H1 (cell line): ENCODE measurements at regions not wholly inside any gene's neighbourhood (a gene's known extent, or its start where the extent isn't known, plus 50 kb on each side); places are given as distances from the start of the nearest gene placed in this dataset.

ENCODE experiments used
- CTCF ChIA-PET: fragments of 300-600 bp; sonication (Branson Sonifier 250); formaldehyde crosslinking; loops from one replicate; lab custom pipeline; 2021; ENCODE audit not compliant: partially characterized antibody; lab: Charles Lee
- POLR2A ChIA-PET: fragments of 300-600 bp; sonication (Branson Sonifier 250); formaldehyde crosslinking; loops from one replicate; lab custom pipeline; 2021; ENCODE audit warnings: inconsistent platforms; ENCODE audit not compliant: partially characterized antibody; lab: Charles Lee
- DNase-seq, 2 experiments: peaks; one replicate each; pipeline versions ENCODE4 v3.0.0 to v3.0.0-alpha.2; 2010 to 2022; ENCODE audit warnings: low spot score in 2 of 2, low read depth in 1 of 2, mixed read lengths in 1 of 2
- FAIRE-seq: peaks from 2 replicates; lab custom pipeline; 2011; peaks lifted over from hg19 to GRCh38; lab: Jason Lieb, UNC
- H2AFZ ChIP-seq: 2 replicates; pipeline ENCODE4 v1.8.1; 2012; ENCODE audit warnings: low read length, inconsistent platforms
- H2AK5ac ChIP-seq: 2 replicates; pipeline ENCODE4 v1.6.1; 2013; ENCODE audit warnings: low read depth, low read length
- H2BK120ac ChIP-seq: replicated peaks from 2 replicates; pipeline ENCODE3; 2013; ENCODE audit warnings: low read depth, low read length, inconsistent platforms
- H2BK12ac ChIP-seq: 2 replicates; pipeline ENCODE4 v1.6.1; 2013; ENCODE audit warnings: low read depth, low read length
- H2BK15ac ChIP-seq: 2 replicates; pipeline ENCODE4 v1.6.1; 2013; ENCODE audit warnings: low read length
- H2BK20ac ChIP-seq: 2 replicates; pipeline ENCODE4 v1.6.1; 2013; ENCODE audit warnings: low read length
- H2BK5ac ChIP-seq: 2 replicates; pipeline ENCODE4 v1.6.1; 2013; ENCODE audit warnings: low read depth, low read length
- H3K14ac ChIP-seq: 2 replicates; pipeline ENCODE4 v1.6.1; 2013; ENCODE audit warnings: inconsistent platforms; ENCODE audit not compliant: insufficient read length
- H3K18ac ChIP-seq: 2 replicates; pipeline ENCODE4 v1.6.1; 2013; ENCODE audit warnings: low read length; ENCODE audit errors: extremely low read depth
- H3K23ac ChIP-seq: 2 replicates; pipeline ENCODE4 v1.6.1; 2013; ENCODE audit warnings: inconsistent platforms; ENCODE audit not compliant: insufficient read length
- H3K23me2 ChIP-seq: 2 replicates; pipeline ENCODE4 v1.6.1; 2013; ENCODE audit warnings: low read depth, low read length
- H3K27ac ChIP-seq: 2 replicates; pipeline ENCODE4 v1.6.1; 2011; ENCODE audit warnings: low read depth, low read length, inconsistent platforms
- H3K27me3 ChIP-seq, 4 experiments: replicated peaks in 1 of 4; 1 replicate in 1 of 4; 2 replicates in 3 of 4; pipeline versions ENCODE4 v1.6.1 to v1.8.1; 2011 to 2013; ENCODE audit warnings: low read length in 3 of 4, mild to moderate bottlenecking in 3 of 4, inconsistent platforms in 2 of 4, mixed read lengths in 2 of 4, moderate library complexity in 1 of 4; ENCODE audit not compliant: control insufficient read depth in 3 of 4, insufficient read depth in 3 of 4; ENCODE audit errors: extremely low read depth in 1 of 4
- H3K36me3 ChIP-seq, 4 experiments: 2 replicates each; pipeline versions ENCODE4 v1.6.1 to v1.8.1; 2011 to 2013; ENCODE audit warnings: mild to moderate bottlenecking in 4 of 4, low read length in 3 of 4, moderate library complexity in 2 of 4, control low read depth in 1 of 4, inconsistent platforms in 1 of 4; ENCODE audit not compliant: insufficient read depth in 4 of 4, control insufficient read depth in 2 of 4
- H3K4ac ChIP-seq: replicated peaks from 2 replicates; pipeline ENCODE3; 2013; ENCODE audit warnings: low read length, low read depth, mixed read lengths, inconsistent platforms; ENCODE audit not compliant: insufficient read length
- H3K4me1 ChIP-seq, 4 experiments: replicated peaks in 1 of 4; 1 replicate in 1 of 4; 2 replicates in 3 of 4; pipeline versions ENCODE4 v1.6.1 to v1.8.1; 2011 to 2013; ENCODE audit warnings: low read length in 3 of 4, inconsistent platforms in 2 of 4, mixed read lengths in 1 of 4; ENCODE audit not compliant: insufficient read depth in 4 of 4, control insufficient read depth in 3 of 4
- H3K4me2 ChIP-seq, 2 experiments: 2 replicates each; pipeline versions ENCODE4 v1.6.1 to v1.8.1; 2011 to 2013; ENCODE audit warnings: low read depth in 2 of 2, low read length in 2 of 2, control low read depth in 1 of 2, inconsistent platforms in 1 of 2, mild to moderate bottlenecking in 1 of 2; ENCODE audit not compliant: insufficient read depth in 1 of 2
- H3K4me3 ChIP-seq, 4 experiments: fragments of 200-600, 300-600 bp in 1 of 4; sonication (generic), shearing (Covaris generic), sonication (Bioruptor Twin) in 1 of 4; 2 replicates each; pipeline versions ENCODE4 v1.5.1 to v1.8.1; 2011 to 2016; ENCODE audit warnings: low read length in 4 of 4, low read depth in 3 of 4, control low read depth in 2 of 4, inconsistent platforms in 2 of 4, mild to moderate bottlenecking in 2 of 4, mixed read lengths in 1 of 4, moderate library complexity in 1 of 4; ENCODE audit not compliant: insufficient read depth in 2 of 4; ENCODE audit errors: extremely low read depth in 1 of 4
- H3K56ac ChIP-seq: replicated peaks from 2 replicates; pipeline ENCODE3; 2013; ENCODE audit warnings: low read depth, mild to moderate bottlenecking, mixed read lengths, low read length, inconsistent platforms; ENCODE audit not compliant: insufficient read length
- H3K79me1 ChIP-seq: 2 replicates; pipeline ENCODE4 v1.6.1; 2013; ENCODE audit warnings: low read depth, low read length, control low read depth
- H3K79me2 ChIP-seq, 2 experiments: 2 replicates each; pipeline versions ENCODE4 v1.6.1 to v1.8.1; 2012 to 2013; ENCODE audit warnings: low read length in 2 of 2, mild to moderate bottlenecking in 2 of 2, inconsistent platforms in 1 of 2; ENCODE audit not compliant: insufficient read depth in 2 of 2, control insufficient read depth in 1 of 2
- H3K9ac ChIP-seq, 4 experiments: replicated peaks in 1 of 4; 1 replicate in 1 of 4; 2 replicates in 3 of 4; pipeline versions ENCODE4 v1.6.1 to v1.8.1; 2011 to 2013; ENCODE audit warnings: low read depth in 3 of 4, low read length in 3 of 4, control low read depth in 2 of 4, mild to moderate bottlenecking in 2 of 4, moderate library complexity in 2 of 4, inconsistent platforms in 1 of 4; ENCODE audit errors: extremely low read depth in 1 of 4
- H3K9me3 ChIP-seq, 2 experiments: 2 replicates each; pipeline versions ENCODE4 v1.6.1 to v1.8.1; 2012 to 2013; ENCODE audit warnings: mild to moderate bottlenecking in 2 of 2, moderate library complexity in 2 of 2, control low read depth in 1 of 2, inconsistent platforms in 1 of 2, low read depth in 1 of 2, low read length in 1 of 2, mixed read lengths in 1 of 2; ENCODE audit not compliant: insufficient read depth in 2 of 2
- H4K20me1 ChIP-seq, 2 experiments: replicated peaks in 1 of 2; 2 replicates each; pipeline versions ENCODE3 to v1.8.1; 2011 to 2013; ENCODE audit warnings: inconsistent platforms in 2 of 2, low read length in 2 of 2, mild to moderate bottlenecking in 1 of 2; ENCODE audit not compliant: insufficient read depth in 2 of 2, control insufficient read depth in 1 of 2
- H4K5ac ChIP-seq: 2 replicates; pipeline ENCODE4 v1.6.1; 2013; ENCODE audit warnings: low read length, low read depth, mixed read lengths, inconsistent platforms; ENCODE audit not compliant: insufficient read length
- H4K8ac ChIP-seq: 2 replicates; pipeline ENCODE4 v1.8.0; 2013; ENCODE audit warnings: mild to moderate bottlenecking, moderate library complexity, low read length, inconsistent platforms; ENCODE audit not compliant: insufficient read depth; ENCODE audit errors: extremely low read depth
- H4K91ac ChIP-seq: replicated peaks from 2 replicates; pipeline ENCODE3; 2013; ENCODE audit warnings: low read length, mixed read lengths, inconsistent platforms; ENCODE audit not compliant: insufficient read length
- ASH2L ChIP-seq: fragments of 200-600, 300-600 bp; sonication (generic); IDR thresholded peaks from one replicate; pipeline ENCODE4 v1.7.1; 2017; ENCODE audit warnings: low read length
- BCL11A ChIP-seq, 2 experiments: IDR thresholded peaks; one replicate each; pipeline ENCODE4 v1.6.1; 2011; ENCODE audit warnings: low read depth in 2 of 2, low read length in 2 of 2, mild to moderate bottlenecking in 2 of 2
- CEBPB ChIP-seq: IDR thresholded peaks from 2 replicates; pipeline ENCODE4 v1.6.1; 2012; ENCODE audit warnings: low read depth, low read length
- CTBP2 ChIP-seq: IDR thresholded peaks from 2 replicates; pipeline ENCODE4 v1.7.0; 2011; ENCODE audit warnings: borderline replicate concordance, mild to moderate bottlenecking, moderate library complexity, mixed read lengths, low read length; ENCODE audit not compliant: insufficient read depth, insufficient read length
- EP300 ChIP-seq, 2 experiments: IDR thresholded peaks; 1 replicate in 1 of 2; 2 replicates in 1 of 2; pipeline ENCODE4 v1.6.1; 2011 to 2012; ENCODE audit warnings: low read depth in 2 of 2, low read length in 2 of 2, mild to moderate bottlenecking in 2 of 2, borderline replicate concordance in 1 of 2, inconsistent platforms in 1 of 2, moderate library complexity in 1 of 2
- GABPA ChIP-seq: IDR thresholded peaks from 2 replicates; pipeline ENCODE4 v1.6.1; 2011; ENCODE audit warnings: mild to moderate bottlenecking, low read length, moderate library complexity, borderline replicate concordance; ENCODE audit not compliant: insufficient read depth
- KDM1A ChIP-seq: fragments of 200-600, 300-600 bp; sonication (generic); IDR thresholded peaks from 2 replicates; pipeline ENCODE4 v1.7.1; 2016; ENCODE audit warnings: mild to moderate bottlenecking, low read length, borderline replicate concordance
- KDM4A ChIP-seq: IDR thresholded peaks from one replicate; pipeline ENCODE4 v1.7.1; 2012; ENCODE audit warnings: low read depth, mild to moderate bottlenecking, moderate library complexity, low read length, inconsistent platforms; ENCODE audit not compliant: severe bottlenecking
- POLR2A ChIP-seq, 2 experiments: IDR thresholded peaks; 1 replicate in 1 of 2; 2 replicates in 1 of 2; pipeline ENCODE4 v1.6.1; 2011; ENCODE audit warnings: low read depth in 2 of 2, low read length in 2 of 2, mild to moderate bottlenecking in 2 of 2; ENCODE audit errors: control extremely low read depth in 1 of 2
- WGBS, 2 experiments: shearing (Covaris generic) in 1 of 2; methylation state at CpG; one replicate each; pipeline versions ENCODE4 v1.1.6 to v1.1.7; 2013 to 2015; ENCODE audit warnings: low lambda C conversion rate in 2 of 2, mixed read lengths in 2 of 2, inconsistent platforms in 1 of 2, low coverage in 1 of 2, missing lambda C conversion rate in 1 of 2; ENCODE audit not compliant: insufficient replicate concordance in 2 of 2, insufficient coverage in 1 of 2, insufficient read length in 1 of 2; ENCODE audit errors: extremely low coverage in 1 of 2, missing lambda C conversion rate in 1 of 2; 5-methylcytosine and 5-hydroxymethylcytosine counted together
- TF ChIP-seq, protein P1 (sequence below): IDR thresholded peaks from 2 replicates; pipeline ENCODE4 v1.6.1; 2012; ENCODE audit warnings: inconsistent platforms
- TF ChIP-seq, protein P2 (sequence below): IDR thresholded peaks from 2 replicates; pipeline ENCODE4 v1.6.1; 2012; ENCODE audit warnings: low read length, inconsistent platforms

DNA sequence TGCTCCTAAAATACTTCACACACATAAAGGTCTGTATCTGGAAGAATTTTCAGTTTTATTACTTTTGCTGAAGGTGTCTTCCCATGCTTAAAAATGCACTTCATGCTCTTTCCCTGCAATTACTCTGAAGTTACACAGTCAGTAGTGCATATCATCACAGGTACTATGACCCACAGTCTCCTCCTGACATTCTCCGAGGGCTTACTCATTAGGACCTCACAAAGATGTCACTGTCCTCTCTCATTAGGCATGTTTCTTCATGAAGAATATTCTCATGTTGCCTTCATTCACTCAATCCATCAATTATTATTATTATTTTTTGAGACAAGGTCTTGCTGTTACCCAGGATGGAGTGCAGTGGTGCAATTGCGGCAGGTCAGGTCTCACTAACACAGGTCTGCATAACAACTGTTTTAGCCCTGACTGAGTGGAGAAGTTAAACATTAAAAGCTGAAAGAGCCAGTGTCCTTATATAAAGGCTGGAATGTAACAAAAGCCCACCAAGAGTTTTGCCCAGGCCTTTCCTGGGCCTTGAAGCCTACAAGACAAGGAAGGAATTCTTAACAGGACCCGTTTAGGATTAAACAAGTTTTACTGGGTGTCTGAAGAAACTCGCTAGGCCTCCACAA lies 119.5 kb upstream of the WSCD2 start:
- Histone ChIP-seq H3K79me1 (no peaks in the 10 kb centered on the region), H3K79me2 (no peaks in the 10 kb centered on the region), H4K20me1 (no peaks in the 10 kb centered on the region), H2AFZ (no peak overlapping the region), H3K4me2 (no peak overlapping the region), H3K14ac (no peak overlapping the region), H4K8ac (no peak overlapping the region), H2BK20ac (no peak overlapping the region), H4K5ac (no peak overlapping the region), H3K23me2 (no peaks in the 10 kb centered on the region), H2BK5ac (no peak overlapping the region), H3K4me1 (no peaks in the 10 kb centered on the region), H3K9me3 (no peaks in the 10 kb centered on the region), H3K56ac (no peak overlapping the region), H2BK120ac (no peak overlapping the region), H3K4ac (no peak overlapping the region), H2BK12ac (no peak overlapping the region), H3K27ac (no peak overlapping the region), H3K9ac (no peak overlapping the region), H4K91ac (no peak overlapping the region), H3K18ac (no peak overlapping the region), H2BK15ac (no peak overlapping the region), H3K36me3 (no peaks in the 10 kb centered on the region), H3K23ac (no peak overlapping the region), H3K4me3 (no peak overlapping the region), H3K27me3 (peaks cover 0 to 2% (median 0%) of the 10 kb centered on the region in 4 experiments; a peak in 2 of 7 replicates), H2AK5ac (no peak overlapping the region)
- no peak for FAIRE-seq
- ChIA-PET POLR2A (no interaction called here), CTCF (interaction anchor here (0.8 to 7.4 kb wide), 2 partner anchors 18 to 22 kb away, joined by 3 to 56 read pairs; no protein-coding TSS in a partner anchor)
- no peak for DNase-seq
- WGBS, 2 experiments, result 79% methylated on average over 4 of the region's 4 CpGs; no CpG with 5 or more reads in 1 of the 2 experiments
- TF ChIP-seq ASH2L, result no peak
- TF ChIP-seq, protein P1, sequence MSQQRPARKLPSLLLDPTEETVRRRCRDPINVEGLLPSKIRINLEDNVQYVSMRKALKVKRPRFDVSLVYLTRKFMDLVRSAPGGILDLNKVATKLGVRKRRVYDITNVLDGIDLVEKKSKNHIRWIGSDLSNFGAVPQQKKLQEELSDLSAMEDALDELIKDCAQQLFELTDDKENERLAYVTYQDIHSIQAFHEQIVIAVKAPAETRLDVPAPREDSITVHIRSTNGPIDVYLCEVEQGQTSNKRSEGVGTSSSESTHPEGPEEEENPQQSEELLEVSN, result no peak
- TF ChIP-seq GABPA, result no peak
- TF ChIP-seq CTBP2, result no peak
- no peak for TF ChIP-seq POLR2A (IDR thresholded peaks at IDR 0.05; ENCODE audit: control extremely low read depth in 1 of 2, low read depth in 2 of 2, low read length in 2 of 2)
- TF ChIP-seq EP300 (IDR thresholded peaks at IDR 0.05; ENCODE audit: borderline replicate concordance in 1 of 2, low read depth in 2 of 2, low read length in 2 of 2), result no peak
- TF ChIP-seq CEBPB, result no peak
- TF ChIP-seq KDM4A, result no peak
- TF ChIP-seq KDM1A, result no peak
- TF ChIP-seq, protein P2, sequence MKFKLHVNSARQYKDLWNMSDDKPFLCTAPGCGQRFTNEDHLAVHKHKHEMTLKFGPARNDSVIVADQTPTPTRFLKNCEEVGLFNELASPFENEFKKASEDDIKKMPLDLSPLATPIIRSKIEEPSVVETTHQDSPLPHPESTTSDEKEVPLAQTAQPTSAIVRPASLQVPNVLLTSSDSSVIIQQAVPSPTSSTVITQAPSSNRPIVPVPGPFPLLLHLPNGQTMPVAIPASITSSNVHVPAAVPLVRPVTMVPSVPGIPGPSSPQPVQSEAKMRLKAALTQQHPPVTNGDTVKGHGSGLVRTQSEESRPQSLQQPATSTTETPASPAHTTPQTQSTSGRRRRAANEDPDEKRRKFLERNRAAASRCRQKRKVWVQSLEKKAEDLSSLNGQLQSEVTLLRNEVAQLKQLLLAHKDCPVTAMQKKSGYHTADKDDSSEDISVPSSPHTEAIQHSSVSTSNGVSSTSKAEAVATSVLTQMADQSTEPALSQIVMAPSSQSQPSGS, result no peak
- no peak for TF ChIP-seq BCL11A (IDR thresholded peaks at IDR 0.05; ENCODE audit: low read depth in 2 of 2, low read length in 2 of 2)
